HepG2 (cell line): ENCODE measurements at regions not wholly inside any gene's neighbourhood (a gene's known extent, or its start where the extent isn't known, plus 50 kb on each side); places are given as distances from the start of the nearest gene placed in this dataset.

Experiments
- ATF6 ChIP-seq: sonication (generic); formaldehyde crosslinking; conservative IDR thresholded peaks from 2 replicates; pipeline ENCODE4 v1.4.0; 2020; ENCODE audit warnings: missing genetic modification reagents
- CREB3 ChIP-seq: sonication (generic); formaldehyde crosslinking; IDR thresholded peaks from 2 replicates; pipeline ENCODE4 v1.5.0; 2020; ENCODE audit warnings: missing genetic modification reagents
- ETS1 ChIP-seq: sonication (generic); formaldehyde crosslinking; IDR thresholded peaks from 2 replicates; pipeline ENCODE4 v1.4.0; 2020; ENCODE audit warnings: missing genetic modification reagents
- FOXO1 ChIP-seq: sonication (generic); formaldehyde crosslinking; IDR thresholded peaks from 2 replicates; pipeline ENCODE4 v1.4.0; 2020; ENCODE audit warnings: missing genetic modification reagents
- HOXD1 ChIP-seq: sonication (generic); formaldehyde crosslinking; IDR thresholded peaks from 2 replicates; pipeline ENCODE4 v1.5.0; 2020; ENCODE audit warnings: missing genetic modification reagents
- JUNB ChIP-seq: sonication (generic); formaldehyde crosslinking; IDR thresholded peaks from 2 replicates; pipeline ENCODE4 v1.8.0; 2022; ENCODE audit warnings: missing genetic modification reagents, mild to moderate bottlenecking, borderline replicate concordance
- MAZ ChIP-seq, 2 experiments: sonication (generic) in 1 of 2; formaldehyde crosslinking in 1 of 2; IDR thresholded peaks; 2 replicates each; pipeline versions ENCODE4 v1.5.0 to v1.6.1; 2012 to 2020; ENCODE audit warnings: low read depth in 2 of 2, mild to moderate bottlenecking in 2 of 2, borderline replicate concordance in 1 of 2, improper control_type of control experiment in 1 of 2, low read length in 1 of 2, missing genetic modification reagents in 1 of 2, moderate library complexity in 1 of 2
- MEF2D ChIP-seq: sonication (generic); formaldehyde crosslinking; IDR thresholded peaks from 2 replicates; pipeline ENCODE4 v1.5.1; 2020; ENCODE audit warnings: mild to moderate bottlenecking, missing genetic modification reagents
- MTA1 ChIP-seq: sonication (generic); formaldehyde crosslinking; IDR thresholded peaks from 2 replicates; pipeline ENCODE4 v1.4.0; 2020; ENCODE audit warnings: missing genetic modification reagents, mild to moderate bottlenecking, borderline replicate concordance
- ONECUT2 ChIP-seq: sonication (generic); formaldehyde crosslinking; IDR thresholded peaks from 2 replicates; pipeline ENCODE4 v1.4.0; 2020; ENCODE audit warnings: missing genetic modification reagents
- ZBTB39 ChIP-seq: sonication (generic); formaldehyde crosslinking; IDR thresholded peaks from 2 replicates; pipeline ENCODE4 v1.5.0; 2020; ENCODE audit warnings: missing genetic modification reagents
- ZFP36 ChIP-seq: fragments of 150-350 bp; IDR thresholded peaks from 2 replicates; pipeline ENCODE4 v1.6.1; 2018; ENCODE audit warnings: borderline replicate concordance, low read length, low read depth; ENCODE audit not compliant: partially characterized antibody
- ZNF124 ChIP-seq: sonication (generic); formaldehyde crosslinking; IDR thresholded peaks from 2 replicates; pipeline ENCODE4 v1.4.0; 2020; ENCODE audit warnings: missing genetic modification reagents
- ZNF326 ChIP-seq: sonication (generic); formaldehyde crosslinking; IDR thresholded peaks from 2 replicates; pipeline ENCODE4 v1.4.0; 2020; ENCODE audit warnings: missing genetic modification reagents, borderline replicate concordance
- ZNF333 ChIP-seq: sonication (generic); formaldehyde crosslinking; IDR thresholded peaks from 2 replicates; pipeline ENCODE4 v1.4.0; 2020; ENCODE audit warnings: mild to moderate bottlenecking, missing genetic modification reagents, borderline replicate concordance
- ZNF431 ChIP-seq: sonication (generic); formaldehyde crosslinking; IDR thresholded peaks from 2 replicates; pipeline ENCODE4 v1.9.0; 2022; ENCODE audit warnings: missing genetic modification reagents, low read depth, mild to moderate bottlenecking, borderline replicate concordance
- ZNF451 ChIP-seq: sonication (generic); formaldehyde crosslinking; IDR thresholded peaks from 2 replicates; pipeline ENCODE4 v1.5.0; 2020; ENCODE audit warnings: mild to moderate bottlenecking, missing genetic modification reagents
- ZNF570 ChIP-seq: sonication (generic); formaldehyde crosslinking; IDR thresholded peaks from 2 replicates; pipeline ENCODE4 v1.4.0; 2020; ENCODE audit warnings: mild to moderate bottlenecking, missing genetic modification reagents, borderline replicate concordance
- ZNF7 ChIP-seq: IDR thresholded peaks from 2 replicates; pipeline ENCODE4 v1.6.1; 2016; ENCODE audit warnings: missing biosample characterization, missing genetic modification reagents
- ZNF749 ChIP-seq: sonication (generic); formaldehyde crosslinking; IDR thresholded peaks from 2 replicates; pipeline ENCODE4 v1.8.0; 2022; ENCODE audit warnings: mild to moderate bottlenecking, missing genetic modification reagents, moderate library complexity, borderline replicate concordance

- TF ChIP-seq ZBTB39 (CRISPR knock-in tag) (no peak), HOXD1 (CRISPR knock-in tag) (no peak), ZNF333 (CRISPR knock-in tag) (no peak; the same call in 1 of the 2 replicates), ZNF749 (CRISPR knock-in tag) (no peak; the same call in 1 of the 2 replicates), ETS1 (no peak), ZNF431 (CRISPR knock-in tag) (peak; percentile 76), MTA1 (peak; percentile 63), ZNF124 (CRISPR knock-in tag) (no peak; the same call in 1 of the 2 replicates), MEF2D (CRISPR knock-in tag) (no peak), ZNF451 (no peak; the same call in 1 of the 2 replicates), ZFP36 (no peak), ATF6 (CRISPR knock-in tag) (no peak), MAZ (IDR thresholded peaks at IDR 0.05; ENCODE audit: borderline replicate concordance, low read depth, low read length) (peak; percentile 97; the same call in 1 of the 2 replicates), MAZ (CRISPR knock-in tag; IDR thresholded peaks at IDR 0.05; ENCODE audit: low read depth) (peak; percentile 92; the same call in 1 of the 2 replicates), ONECUT2 (no peak), ZNF7 (no peak), ZNF326 (CRISPR knock-in tag) (no peak), FOXO1 (peak; percentile 20; the same call in 1 of the 2 replicates), ZNF570 (CRISPR knock-in tag) (no peak), CREB3 (CRISPR knock-in tag) (no peak), JUNB (CRISPR knock-in tag) (no peak)
Measured at GRCh38 chr1:244970744-244971551, 106.6 kb upstream of the HNRNPU start (continued).
